ENCODE measurements at regions not wholly inside any gene's neighbourhood (a gene's known extent, or its start where the extent isn't known, plus 50 kb on each side); places are given as distances from the start of the nearest gene placed in this dataset.

DNA sequence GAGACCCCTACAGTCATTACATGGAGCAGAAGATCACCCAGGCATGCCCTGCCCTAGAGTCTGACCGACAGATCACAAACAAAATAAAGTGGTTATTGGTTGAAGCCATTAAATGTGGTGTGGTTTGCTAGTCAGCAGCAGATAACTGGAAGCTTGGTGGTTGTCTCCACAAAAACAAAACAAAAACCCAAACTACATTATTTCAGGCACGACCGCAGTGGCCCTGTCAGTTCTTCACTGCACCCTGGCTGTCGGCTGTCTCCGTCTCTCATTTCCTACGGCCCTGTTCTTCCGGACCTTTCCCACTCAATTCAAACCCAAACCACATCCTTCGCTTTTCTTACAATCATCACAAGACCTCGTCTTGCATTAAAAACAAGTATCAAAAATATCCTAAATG, 521.3 kb upstream of the ZFP42 start:
- no peaks in the 10 kb centered on the region for H3K79me2 ChIP-seq (ENCODE audit: control insufficient read depth, insufficient read depth, low read length)
- dilution Hi-C loops (cut with MboI; ENCODE audit: extremely low pct_ligation_motif_present, low sequenced_read_pairs), result no loop called here
- H3K4me1 ChIP-seq (ENCODE audit: control insufficient read depth, extremely low read depth, insufficient read depth, low read length), result peaks cover 7% of the 10 kb centered on the region
- FAIRE-seq, result no peak
- no peaks in the 10 kb centered on the region for H3K36me3 ChIP-seq (ENCODE audit: control insufficient read depth in 2 of 2, extremely low read depth in 1 of 2, insufficient read depth in 2 of 2, low read length in 2 of 2)
- TF ChIP-seq, protein P1, sequence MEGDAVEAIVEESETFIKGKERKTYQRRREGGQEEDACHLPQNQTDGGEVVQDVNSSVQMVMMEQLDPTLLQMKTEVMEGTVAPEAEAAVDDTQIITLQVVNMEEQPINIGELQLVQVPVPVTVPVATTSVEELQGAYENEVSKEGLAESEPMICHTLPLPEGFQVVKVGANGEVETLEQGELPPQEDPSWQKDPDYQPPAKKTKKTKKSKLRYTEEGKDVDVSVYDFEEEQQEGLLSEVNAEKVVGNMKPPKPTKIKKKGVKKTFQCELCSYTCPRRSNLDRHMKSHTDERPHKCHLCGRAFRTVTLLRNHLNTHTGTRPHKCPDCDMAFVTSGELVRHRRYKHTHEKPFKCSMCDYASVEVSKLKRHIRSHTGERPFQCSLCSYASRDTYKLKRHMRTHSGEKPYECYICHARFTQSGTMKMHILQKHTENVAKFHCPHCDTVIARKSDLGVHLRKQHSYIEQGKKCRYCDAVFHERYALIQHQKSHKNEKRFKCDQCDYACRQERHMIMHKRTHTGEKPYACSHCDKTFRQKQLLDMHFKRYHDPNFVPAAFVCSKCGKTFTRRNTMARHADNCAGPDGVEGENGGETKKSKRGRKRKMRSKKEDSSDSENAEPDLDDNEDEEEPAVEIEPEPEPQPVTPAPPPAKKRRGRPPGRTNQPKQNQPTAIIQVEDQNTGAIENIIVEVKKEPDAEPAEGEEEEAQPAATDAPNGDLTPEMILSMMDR (optimal IDR thresholded peaks at IDR 0.05 in 1 of 3, IDR thresholded peaks at IDR 0.05 in 1 of 3, conservative IDR thresholded peaks at IDR 0.05 in 1 of 3; ENCODE audit: extremely low read depth in 1 of 3, insufficient read depth in 2 of 3, low read length in 3 of 3), result no peak
- no peak for TF ChIP-seq EZH2 (IDR thresholded peaks at IDR 0.05; ENCODE audit: low read length)
- H3K9me3 ChIP-seq (ENCODE audit: control insufficient read depth, low read depth, low read length), result no peaks in the 10 kb centered on the region
- no peak overlapping the region for H3K4me2 ChIP-seq (ENCODE audit: control insufficient read depth, extremely low read depth, insufficient read depth, low read depth, low read length)
- no peak overlapping the region for H3K27ac ChIP-seq (ENCODE audit: control insufficient read depth, insufficient read depth, low read length)
- H3K9ac ChIP-seq (ENCODE audit: control insufficient read depth, extremely low read depth, insufficient read depth, low read length), result no peak overlapping the region
- DNase-seq (ENCODE audit: low read depth, low spot score), result no peak
- H3K27me3 ChIP-seq (ENCODE audit: control insufficient read depth, extremely low read depth, insufficient read depth, low read length), result no peaks in the 10 kb centered on the region
- no peak overlapping the region for H2AFZ ChIP-seq (ENCODE audit: control insufficient read depth, low read length)
- no peaks in the 10 kb centered on the region for H3K9me1 ChIP-seq (ENCODE audit: control insufficient read depth, extremely low read depth, insufficient read depth, low read length)
- no peak overlapping the region for H3K4me3 ChIP-seq (ENCODE audit: control insufficient read depth in 2 of 3, extremely low read depth in 1 of 3, insufficient read depth in 2 of 3, low read depth in 1 of 3, low read length in 3 of 3)
- H4K20me1 ChIP-seq (ENCODE audit: control insufficient read depth, extremely low read depth, insufficient read depth, low read length), result no peaks in the 10 kb centered on the region

DNA sequence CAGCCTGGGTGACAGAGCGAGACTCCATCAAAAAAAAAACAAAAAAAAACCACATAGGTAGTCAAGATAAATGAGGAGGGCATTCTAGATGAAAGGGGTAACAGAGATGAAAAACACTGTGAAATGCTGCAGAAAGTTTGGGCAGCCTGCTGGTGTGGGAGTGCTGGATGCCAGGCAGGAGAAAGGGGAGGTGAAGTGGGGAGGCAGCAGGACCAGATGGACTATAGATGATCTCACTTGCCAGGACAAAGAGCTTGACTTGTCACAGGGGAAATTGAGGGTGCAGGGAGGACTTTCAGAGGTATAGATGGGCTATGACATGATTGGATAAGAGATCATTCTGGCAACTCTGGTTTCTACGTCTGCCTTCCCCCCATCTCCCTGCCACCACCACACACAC, 519.7 kb upstream of the ZFP42 start:
- no peaks in the 10 kb centered on the region for H4K20me1 ChIP-seq (ENCODE audit: control insufficient read depth, extremely low read depth, insufficient read depth, low read length)
- no peak overlapping the region for H2AFZ ChIP-seq (ENCODE audit: control insufficient read depth, low read length)
- FAIRE-seq, result no peak

More for the DNA sequence above, 519.7 kb upstream of the ZFP42 start:
- dilution Hi-C loops (cut with MboI; ENCODE audit: extremely low pct_ligation_motif_present, low sequenced_read_pairs), result no loop called here
- TF ChIP-seq EZH2 (IDR thresholded peaks at IDR 0.05; ENCODE audit: low read length), result no peak
- TF ChIP-seq, protein P1 (optimal IDR thresholded peaks at IDR 0.05 in 1 of 3, IDR thresholded peaks at IDR 0.05 in 1 of 3, conservative IDR thresholded peaks at IDR 0.05 in 1 of 3; ENCODE audit: extremely low read depth in 1 of 3, insufficient read depth in 2 of 3, low read length in 3 of 3), result no peak
- no peak for DNase-seq (ENCODE audit: low read depth, low spot score)
- Histone ChIP-seq H3K79me2 (ENCODE audit: control insufficient read depth, insufficient read depth, low read length) (no peaks in the 10 kb centered on the region), H3K27ac (ENCODE audit: control insufficient read depth, insufficient read depth, low read length) (no peak overlapping the region), H3K9ac (ENCODE audit: control insufficient read depth, extremely low read depth, insufficient read depth, low read length) (no peak overlapping the region), H3K36me3 (ENCODE audit: control insufficient read depth in 2 of 2, extremely low read depth in 1 of 2, insufficient read depth in 2 of 2, low read length in 2 of 2) (no peaks in the 10 kb centered on the region), H3K9me3 (ENCODE audit: control insufficient read depth, low read depth, low read length) (no peaks in the 10 kb centered on the region), H3K4me3 (ENCODE audit: control insufficient read depth in 2 of 3, extremely low read depth in 1 of 3, insufficient read depth in 2 of 3, low read depth in 1 of 3, low read length in 3 of 3) (no peak overlapping the region), H3K4me1 (ENCODE audit: control insufficient read depth, extremely low read depth, insufficient read depth, low read length) (peaks cover 7% of the 10 kb centered on the region), H3K4me2 (ENCODE audit: control insufficient read depth, extremely low read depth, insufficient read depth, low read depth, low read length) (no peak overlapping the region), H3K9me1 (ENCODE audit: control insufficient read depth, extremely low read depth, insufficient read depth, low read length) (no peaks in the 10 kb centered on the region), H3K27me3 (ENCODE audit: control insufficient read depth, extremely low read depth, insufficient read depth, low read length) (no peaks in the 10 kb centered on the region)
